Endothelial cell of umbilical vein (primary cell): ENCODE measurements at regions not wholly inside any gene's neighbourhood (a gene's known extent, or its start where the extent isn't known, plus 50 kb on each side); places are given as distances from the start of the nearest gene placed in this dataset.

Source experiments
- BruUV-seq: library from RNA; stranded (reverse); fragments of 400-500 nt; replicated peaks from 2 replicates; lab custom pipeline; 2021; lab: Mats Ljungman, UMichigan
- CTCF ChIA-PET: fragments of 300-600, 350-600 bp; sonication (Branson Sonifier 250); formaldehyde crosslinking; loops from one replicate; lab custom pipeline; 2021; ENCODE audit warnings: antibody characterized with exemption, inconsistent platforms; lab: Charles Lee
- POLR2A ChIA-PET: fragments of 300-600, 350-600 bp; sonication (Branson Sonifier 250); formaldehyde crosslinking; loops from one replicate; lab custom pipeline; 2021; ENCODE audit warnings: antibody characterized with exemption, inconsistent platforms; lab: Charles Lee
- DNase-seq: peaks from one replicate; pipeline ENCODE4 v3.0.0-alpha.2; 2011; ENCODE audit warnings: low read depth, low spot score
- FAIRE-seq: peaks from 2 replicates; lab custom pipeline; 2011; peaks lifted over from hg19 to GRCh38; lab: Jason Lieb, UNC
- H2AFZ ChIP-seq: 2 replicates; pipeline ENCODE4 v1.6.0; 2012; ENCODE audit warnings: low read depth, low read length, control low read depth, inconsistent platforms
- H3K27ac ChIP-seq: 2 replicates; pipeline ENCODE4 v1.5.1; 2011; ENCODE audit warnings: low read depth, mild to moderate bottlenecking, control low read depth, low read length, moderate library complexity; ENCODE audit not compliant: insufficient read depth
- H3K27me3 ChIP-seq, 2 experiments: 2 replicates each; pipeline versions ENCODE4 v1.6.0 to v1.6.1; 2011; ENCODE audit warnings: low read length in 2 of 2, mixed read lengths in 1 of 2; ENCODE audit not compliant: control insufficient read depth in 2 of 2, insufficient read depth in 2 of 2
- H3K36me3 ChIP-seq, 2 experiments: 2 replicates in 1 of 2; 3 replicates in 1 of 2; pipeline ENCODE4 v1.5.1; 2011; ENCODE audit warnings: low read length in 2 of 2, mild to moderate bottlenecking in 1 of 2, moderate library complexity in 1 of 2; ENCODE audit not compliant: control insufficient read depth in 2 of 2, insufficient read depth in 2 of 2; ENCODE audit errors: extremely low read depth in 1 of 2
- H3K4me1 ChIP-seq: 3 replicates; pipeline ENCODE4 v1.5.1; 2011; ENCODE audit warnings: mild to moderate bottlenecking, low read length; ENCODE audit not compliant: control insufficient read depth, insufficient read depth; ENCODE audit errors: extremely low read depth
- H3K4me2 ChIP-seq: 2 replicates; pipeline ENCODE4 v1.6.1; 2011; ENCODE audit warnings: low read length, control low read depth, mixed read lengths; ENCODE audit not compliant: insufficient read depth
- H3K4me3 ChIP-seq, 3 experiments: fragments of 200-600 bp in 1 of 3; sonication (generic), shearing (Covaris generic) in 1 of 3; replicated peaks in 1 of 3; 2 replicates each; pipeline ENCODE4 v1.5.1; 2011 to 2016; ENCODE audit warnings: control low read depth in 3 of 3, low read length in 3 of 3, mild to moderate bottlenecking in 2 of 3, inconsistent platforms in 1 of 3, low read depth in 1 of 3, moderate library complexity in 1 of 3; ENCODE audit not compliant: insufficient read depth in 1 of 3
- H3K79me2 ChIP-seq: 2 replicates; pipeline ENCODE4 v1.6.0; 2012; ENCODE audit warnings: low read length, inconsistent platforms; ENCODE audit not compliant: control insufficient read depth, insufficient read depth
- H3K9ac ChIP-seq: replicated peaks from 2 replicates; pipeline ENCODE3; 2011; ENCODE audit warnings: low read length, control low read depth; ENCODE audit not compliant: insufficient read depth; ENCODE audit errors: extremely low read depth
- H3K9me1 ChIP-seq: replicated peaks from 3 replicates; pipeline ENCODE4 v1.6.0; 2011; ENCODE audit warnings: mild to moderate bottlenecking, low read length; ENCODE audit not compliant: control insufficient read depth, insufficient read depth; ENCODE audit errors: extremely low read depth
- H3K9me3 ChIP-seq: replicated peaks from 2 replicates; pipeline ENCODE4 v1.5.1; 2012; ENCODE audit warnings: low read length, inconsistent platforms; ENCODE audit not compliant: control insufficient read depth, insufficient read depth
- H4K20me1 ChIP-seq: replicated peaks from 2 replicates; pipeline ENCODE3; 2011; ENCODE audit warnings: mild to moderate bottlenecking, low read length; ENCODE audit not compliant: control insufficient read depth, insufficient read depth; ENCODE audit errors: extremely low read depth
- CTCF ChIP-seq, 2 donors: IDR thresholded peaks; 1 replicate in 1 of 2; 2 replicates in 1 of 2; pipeline ENCODE4 v1.5.1; 2011; ENCODE audit warnings: low read length in 2 of 2, mild to moderate bottlenecking in 2 of 2, moderate library complexity in 2 of 2, control low read depth in 1 of 2, inconsistent platforms in 1 of 2, low read depth in 1 of 2; ENCODE audit not compliant: insufficient read depth in 1 of 2; ENCODE audit errors: extremely low read depth in 1 of 2
- EZH2 ChIP-seq: IDR thresholded peaks from 2 replicates; pipeline ENCODE4 v1.6.1; 2012; ENCODE audit warnings: borderline replicate concordance, low read depth, mild to moderate bottlenecking, moderate library complexity, low read length, inconsistent platforms; ENCODE audit not compliant: severe bottlenecking
- FOS ChIP-seq: IDR thresholded peaks from 2 replicates; pipeline ENCODE4 v1.6.1; 2011; ENCODE audit warnings: mild to moderate bottlenecking, low read length, moderate library complexity, borderline replicate concordance; ENCODE audit not compliant: insufficient read depth
- GATA2 ChIP-seq: IDR thresholded peaks from 2 replicates; pipeline ENCODE4 v1.7.0; 2011; ENCODE audit warnings: low read depth, mild to moderate bottlenecking, moderate library complexity, mixed read lengths, low read length; ENCODE audit not compliant: insufficient read length, insufficient read depth
- JUN ChIP-seq: IDR thresholded peaks from 2 replicates; pipeline ENCODE4 v1.6.1; 2011; ENCODE audit warnings: borderline replicate concordance, low read depth; ENCODE audit not compliant: insufficient read length, insufficient read depth
- MAX ChIP-seq: IDR thresholded peaks from 2 replicates; pipeline ENCODE4 v1.6.1; 2011; ENCODE audit not compliant: insufficient read depth, insufficient read length
- MYC ChIP-seq: IDR thresholded peaks from one replicate; pipeline ENCODE4 v1.6.1; 2011; ENCODE audit warnings: mild to moderate bottlenecking, low read depth, low read length
- POLR2A ChIP-seq: IDR thresholded peaks from 2 replicates; pipeline ENCODE4 v1.6.1; 2012; ENCODE audit warnings: low read depth, mild to moderate bottlenecking, control low read depth, low read length
- POLR2AphosphoS5 ChIP-seq: IDR thresholded peaks from 2 replicates; pipeline ENCODE4 v1.6.1; 2012; ENCODE audit warnings: low read depth, mild to moderate bottlenecking, control low read depth, low read length, moderate library complexity; ENCODE audit not compliant: insufficient read depth
- dilution Hi-C: fragments of 300-500 bp; cut with MboI; formaldehyde crosslinking; loops from one replicate; pipeline ENCODE4 v1.15.0; 2019; ENCODE audit warnings: low sequenced_read_pairs; ENCODE audit not compliant: extremely low pct_ligation_motif_present
- intact Hi-C: fragments of 100-400 bp; cut with micrococcal nuclease; formaldehyde crosslinking; loops from one replicate; pipeline ENCODE4 v1.10.0; 2022

GRCh38 chr2:123906361-123906760 lies 118.7 kb upstream of the CNTNAP5 start:
- Histone ChIP-seq H3K9me3 (peaks cover 2% of the 10 kb centered on the region), H3K9ac (no peak overlapping the region), H2AFZ (no peak overlapping the region), H3K4me1 (no peaks in the 10 kb centered on the region), H3K4me2 (no peak overlapping the region), H3K36me3 (no peaks in the 10 kb centered on the region), H4K20me1 (no peaks in the 10 kb centered on the region), H3K4me3 (no peak overlapping the region), H3K27me3 (no peaks in the 10 kb centered on the region), H3K9me1 (no peaks in the 10 kb centered on the region), H3K79me2 (no peaks in the 10 kb centered on the region), H3K27ac (no peak overlapping the region)
- TF ChIP-seq POLR2A (no peak), MYC (no peak), MAX (no peak), CTCF (IDR thresholded peaks at IDR 0.05; ENCODE audit: extremely low read depth in 1 of 2, insufficient read depth in 1 of 2, low read depth in 1 of 2, low read length in 2 of 2) (no peak), JUN (no peak), POLR2AphosphoS5 (no peak), GATA2 (no peak), FOS (no peak), EZH2 (no peak)
- CTCF ChIA-PET = no interaction called here
- DNase-seq (no peak), FAIRE-seq (no peak)
- intact Hi-C loops = no loop called here
- POLR2A ChIA-PET = no interaction called here
- no TSS peak for BruUV-seq
- dilution Hi-C loops = no loop called here
